RWPE2 (cell line): ENCODE measurements at regions not wholly inside any gene's neighbourhood (a gene's known extent, or its start where the extent isn't known, plus 50 kb on each side); places are given as distances from the start of the nearest gene placed in this dataset.

Experiments used
- ATAC-seq: fragments of 200-7000 bp; cut with Tn5 transposase; 3 replicates; pipeline ENCODE4 v1.9.1; 2021; ENCODE audit warnings: low read depth
- DNase-seq: peaks from one replicate; pipeline ENCODE4 v3.0.0-alpha.2; 2020; ENCODE audit warnings: low spot score
- H3K27ac ChIP-seq: fragments of 450-650 bp; 2 replicates; pipeline ENCODE4 v1.5.1; 2017; ENCODE audit warnings: mild to moderate bottlenecking; ENCODE audit not compliant: poor library complexity, severe bottlenecking
- H3K27me3 ChIP-seq: fragments of 250-450 bp; sonication (Bioruptor Pico); 2 replicates; pipeline ENCODE4 v1.5.1; 2021; ENCODE audit warnings: mild to moderate bottlenecking, moderate library complexity; ENCODE audit not compliant: insufficient read depth, poor library complexity, severe bottlenecking
- H3K36me3 ChIP-seq: fragments of 250-450 bp; sonication (Bioruptor Pico); 2 replicates; pipeline ENCODE4 v1.5.1; 2020; ENCODE audit warnings: low read depth, mild to moderate bottlenecking, moderate library complexity
- H3K4me1 ChIP-seq: fragments of 250-450 bp; sonication (Bioruptor Pico); 2 replicates; pipeline ENCODE4 v1.5.1; 2021; ENCODE audit warnings: mild to moderate bottlenecking, moderate library complexity; ENCODE audit not compliant: insufficient read depth, poor library complexity, severe bottlenecking
- H3K4me3 ChIP-seq: fragments of 250-450 bp; sonication (Bioruptor Pico); 2 replicates; pipeline ENCODE4 v1.5.1; 2021; ENCODE audit warnings: mild to moderate bottlenecking, moderate library complexity; ENCODE audit not compliant: severe bottlenecking
- H3K9me3 ChIP-seq: fragments of 250-450 bp; sonication (Bioruptor Pico); 2 replicates; pipeline ENCODE4 v1.5.1; 2021; ENCODE audit warnings: mild to moderate bottlenecking, moderate library complexity; ENCODE audit not compliant: severe bottlenecking
- CTCF ChIP-seq: fragments of 450-650 bp; IDR thresholded peaks from one replicate; pipeline ENCODE4 v1.5.1; 2017; ENCODE audit warnings: mild to moderate bottlenecking, moderate library complexity; ENCODE audit not compliant: poor library complexity, severe bottlenecking

GRCh38 chr2:120404274-120404673 is 58.3 kb downstream of the INHBB start:
- Histone ChIP-seq H3K4me1 (peaks cover 15% of the 10 kb centered on the region), H3K4me3 (no peak overlapping the region), H3K36me3 (no peaks in the 10 kb centered on the region), H3K27ac (peak overlapping the region; percentile 31), H3K9me3 (no peaks in the 10 kb centered on the region), H3K27me3 (no peaks in the 10 kb centered on the region)
- no peak for ATAC-seq
- no peak for TF ChIP-seq CTCF
- DNase-seq = no peak

DNA sequence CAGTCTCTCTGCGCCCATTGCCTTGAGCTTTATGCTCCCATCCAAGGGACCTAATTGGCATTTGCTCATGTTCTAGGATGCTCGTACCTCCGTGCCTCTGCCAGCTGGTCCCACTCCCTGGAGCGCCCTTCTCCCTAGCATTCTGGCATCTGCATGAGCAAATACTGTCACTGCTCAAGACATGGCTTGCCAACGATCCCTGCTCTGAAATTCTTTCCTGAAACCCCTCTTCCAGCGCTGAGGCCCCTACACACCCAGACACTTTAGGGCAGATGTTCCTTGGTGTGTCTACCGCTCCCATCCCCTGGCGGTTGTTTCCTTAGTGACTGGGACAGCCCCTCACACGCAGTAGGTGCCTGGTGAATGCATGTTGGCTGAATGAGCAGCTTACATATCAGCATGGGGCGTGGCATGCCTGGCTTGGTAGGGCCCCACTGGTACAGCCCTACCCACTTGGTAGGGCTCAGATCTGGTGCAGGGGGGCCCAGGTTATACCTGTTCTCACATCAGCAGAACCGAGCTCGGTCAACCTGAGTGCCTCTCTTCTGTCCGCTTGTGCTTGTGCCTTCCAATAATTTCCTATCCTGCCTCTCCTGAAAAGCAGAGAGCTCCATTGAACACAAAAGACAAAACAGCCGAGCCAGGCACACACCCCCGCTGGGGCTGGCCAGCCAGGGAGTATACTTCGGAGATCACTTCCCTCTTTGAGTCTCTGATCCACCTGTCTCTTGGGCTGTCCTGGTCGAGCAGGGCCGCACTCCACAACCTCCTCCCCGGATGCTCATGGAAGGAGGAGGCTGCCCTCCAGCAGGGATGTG is 59.2 kb downstream of the INHBB start:
- H3K9me3 ChIP-seq = no peaks in the 10 kb centered on the region
- TF ChIP-seq CTCF = no peak
- H3K36me3 ChIP-seq = no peaks in the 10 kb centered on the region
- no peak overlapping the region for H3K27ac ChIP-seq
- peaks cover 11% of the 10 kb centered on the region for H3K4me1 ChIP-seq
- no peak overlapping the region for H3K4me3 ChIP-seq
- DNase-seq = no peak
- H3K27me3 ChIP-seq = no peaks in the 10 kb centered on the region
- ATAC-seq = no peak; the same call in 2 of the 3 replicates

GRCh38 chr2:120405759-120406099 is 59.8 kb downstream of the INHBB start:
- ATAC-seq (no peak), DNase-seq (no peak)
- H3K27ac ChIP-seq = no peak overlapping the region
- peaks cover 11% of the 10 kb centered on the region for H3K4me1 ChIP-seq
- no peaks in the 10 kb centered on the region for H3K9me3 ChIP-seq
- TF ChIP-seq CTCF = no peak
- H3K36me3 ChIP-seq = no peaks in the 10 kb centered on the region
- no peaks in the 10 kb centered on the region for H3K27me3 ChIP-seq
- H3K4me3 ChIP-seq = no peak overlapping the region

- H3K4me3 ChIP-seq = no peak overlapping the region
- no peaks in the 10 kb centered on the region for H3K9me3 ChIP-seq
- H3K36me3 ChIP-seq = no peaks in the 10 kb centered on the region
- peaks cover 11% of the 10 kb centered on the region for H3K4me1 ChIP-seq
- no peak for TF ChIP-seq CTCF
- H3K27me3 ChIP-seq = no peaks in the 10 kb centered on the region
- ATAC-seq (no peak), DNase-seq (no peak)
- H3K27ac ChIP-seq = no peak overlapping the region
These were observed 60.6 kb downstream of the INHBB start for GRCh38 chr2:120406566-120406965.

- no peak for TF ChIP-seq CTCF
- ATAC-seq = no peak
- no peak for DNase-seq
These were observed 64.6 kb downstream of the INHBB start for GRCh38 chr2:120410487-120410886.

More at GRCh38 chr2:120410487-120410886, 64.6 kb downstream of the INHBB start:
- H3K9me3 ChIP-seq = no peaks in the 10 kb centered on the region
- no peaks in the 10 kb centered on the region for H3K27me3 ChIP-seq
- H3K27ac ChIP-seq = no peak overlapping the region
- no peak overlapping the region for H3K4me3 ChIP-seq
- no peaks in the 10 kb centered on the region for H3K36me3 ChIP-seq
- no peaks in the 10 kb centered on the region for H3K4me1 ChIP-seq
